Glutamatergic neuron (in vitro differentiated cells): ENCODE measurements at regions not wholly inside any gene's neighbourhood (a gene's known extent, or its start where the extent isn't known, plus 50 kb on each side); places are given as distances from the start of the nearest gene placed in this dataset.
"Not testable (repeated sequence)": the region's sequence is repeated elsewhere in the genome, so short reads cannot be mapped to it uniquely, and the experiment has no call there.

Experiments
- DNase-seq: peaks from one replicate; pipeline ENCODE4 v3.0.0; 2022
- H3K27ac Mint-ChIP-seq: one replicate; pipeline ENCODE4 v1.8.0; 2020; ENCODE audit warnings: mild to moderate bottlenecking, mixed read lengths, inconsistent platforms; ENCODE audit not compliant: unreplicated experiment
- H3K27me3 Mint-ChIP-seq: one replicate; pipeline ENCODE4 v1.8.0; 2020; ENCODE audit warnings: mild to moderate bottlenecking, moderate library complexity, mixed read lengths, inconsistent platforms; ENCODE audit not compliant: unreplicated experiment
- H3K36me3 Mint-ChIP-seq: one replicate; pipeline ENCODE4 v1.8.0; 2020; ENCODE audit warnings: mild to moderate bottlenecking, mixed read lengths, inconsistent platforms; ENCODE audit not compliant: unreplicated experiment
- H3K4me1 Mint-ChIP-seq: one replicate; pipeline ENCODE4 v1.8.0; 2020; ENCODE audit warnings: mild to moderate bottlenecking, low read depth, mixed read lengths, inconsistent platforms; ENCODE audit not compliant: unreplicated experiment
- H3K4me3 Mint-ChIP-seq: one replicate; pipeline ENCODE4 v1.8.0; 2020; ENCODE audit warnings: mild to moderate bottlenecking, mixed read lengths, inconsistent platforms; ENCODE audit not compliant: unreplicated experiment
- H3K9me3 Mint-ChIP-seq: one replicate; pipeline ENCODE4 v1.8.0; 2020; ENCODE audit warnings: mild to moderate bottlenecking, moderate library complexity, mixed read lengths, inconsistent platforms; ENCODE audit not compliant: unreplicated experiment
- CTCF ChIP-seq: fragments of 200-600 bp; sonication (generic); IDR thresholded peaks from one replicate; pipeline ENCODE4 v1.5.0; 2021; ENCODE audit not compliant: partially characterized antibody, unreplicated experiment

GRCh38 chr3:74978684-74979083 is 364.2 kb upstream of the CNTN3 start:
- no peak for TF ChIP-seq CTCF
- H3K9me3 Mint-ChIP-seq: no peaks in the 10 kb centered on the region
- no peak overlapping the region for H3K4me3 Mint-ChIP-seq
- H3K27ac Mint-ChIP-seq: no peak overlapping the region
- no peaks in the 10 kb centered on the region for H3K27me3 Mint-ChIP-seq
- no peaks in the 10 kb centered on the region for H3K36me3 Mint-ChIP-seq
- H3K4me1 Mint-ChIP-seq: no peaks in the 10 kb centered on the region
- DNase-seq: no peak

- DNase-seq, H3K27ac Mint-ChIP-seq, H3K4me1 Mint-ChIP-seq, H3K36me3 Mint-ChIP-seq, H3K4me3 Mint-ChIP-seq, H3K27me3 Mint-ChIP-seq, H3K9me3 Mint-ChIP-seq: not testable (repeated sequence)
Observed at GRCh38 chr3:74985028-74985904, 370.8 kb upstream of the CNTN3 start.

- H3K4me1 Mint-ChIP-seq: no peaks in the 10 kb centered on the region
- DNase-seq: no peak
- no peak overlapping the region for H3K27ac Mint-ChIP-seq
- peaks cover 2% of the 10 kb centered on the region for H3K27me3 Mint-ChIP-seq
- H3K4me3 Mint-ChIP-seq: no peak overlapping the region
- no peaks in the 10 kb centered on the region for H3K36me3 Mint-ChIP-seq
- no peak for TF ChIP-seq CTCF
- peaks cover 1% of the 10 kb centered on the region for H3K9me3 Mint-ChIP-seq
Observed at GRCh38 chr3:74988095-74988494, 373.6 kb upstream of the CNTN3 start.

- no peak overlapping the region for H3K27ac Mint-ChIP-seq
- no peaks in the 10 kb centered on the region for H3K4me1 Mint-ChIP-seq
- no peak for DNase-seq
- no peaks in the 10 kb centered on the region for H3K27me3 Mint-ChIP-seq
- no peak for TF ChIP-seq CTCF
- H3K9me3 Mint-ChIP-seq: no peaks in the 10 kb centered on the region
- no peaks in the 10 kb centered on the region for H3K36me3 Mint-ChIP-seq
- H3K4me3 Mint-ChIP-seq: no peak overlapping the region
Observed at GRCh38 chr3:74992898-74993297, 378.4 kb upstream of the CNTN3 start.

- no peak for DNase-seq
- H3K9me3 Mint-ChIP-seq: peaks cover 4% of the 10 kb centered on the region
Observed at GRCh38 chr3:75001330-75001729, 386.9 kb upstream of the CNTN3 start.

More at GRCh38 chr3:75001330-75001729, 386.9 kb upstream of the CNTN3 start:
- no peaks in the 10 kb centered on the region for H3K36me3 Mint-ChIP-seq
- TF ChIP-seq CTCF: no peak
- no peak overlapping the region for H3K27ac Mint-ChIP-seq
- no peaks in the 10 kb centered on the region for H3K27me3 Mint-ChIP-seq
- H3K4me1 Mint-ChIP-seq: peaks cover 3% of the 10 kb centered on the region
- no peak overlapping the region for H3K4me3 Mint-ChIP-seq
